HCT116 (cell line): ENCODE measurements at regions not wholly inside any gene's neighbourhood (a gene's known extent, or its start where the extent isn't known, plus 50 kb on each side); places are given as distances from the start of the nearest gene placed in this dataset.

Experiments used
- ATAC-seq: fragments of 200-7000 bp; cut with Tn5 transposase; 2 replicates; pipeline ENCODE4 v1.9.1; 2020; ENCODE audit warnings: mild to moderate bottlenecking, moderate library complexity
- BruUV-seq: library from RNA; stranded (reverse); fragments of 400-500 nt; replicated peaks from 2 replicates; lab custom pipeline; 2021; lab: Mats Ljungman, UMichigan
- CTCF ChIA-PET: fragments of 300-600 bp; sonication (Branson Sonifier 250); formaldehyde crosslinking; loops from one replicate; lab custom pipeline; 2021; ENCODE audit warnings: antibody characterized with exemption; lab: Charles Lee
- POLR2A ChIA-PET: fragments of 300-600, 350-600 bp; sonication (Branson Sonifier 250); formaldehyde crosslinking; loops from one replicate; lab custom pipeline; 2021; ENCODE audit warnings: antibody characterized with exemption; lab: Charles Lee
- RAD21 ChIA-PET, 2 experiments: fragments of 300-600 bp; sonication (Branson Sonifier 250); formaldehyde crosslinking; loops; one replicate each; lab custom pipeline; 2023; ENCODE audit warnings: low total read pairs in 2 of 2; ENCODE audit not compliant: uncharacterized antibody in 2 of 2, unreplicated experiment in 2 of 2, low non-redundant PET in 1 of 2; lab: Charles Lee
- DNase-seq: peaks from one replicate; pipeline ENCODE4 v3.0.0-alpha.2; 2010; ENCODE audit warnings: low read depth, low spot score
- H2AFZ ChIP-seq: fragments of 200-600 bp; shearing (Covaris generic), sonication (generic); 2 replicates; pipeline ENCODE4 v1.6.1; 2017; ENCODE audit warnings: low read depth, mixed run types, mixed read lengths, antibody characterized with exemption, low read length; ENCODE audit not compliant: poor library complexity, severe bottlenecking
- H3K27ac ChIP-seq: 2 replicates; pipeline ENCODE4 v1.5.1; 2012; ENCODE audit warnings: low read depth, low read length
- H3K27me3 ChIP-seq: fragments of 200-600 bp; sonication (generic); 2 replicates; pipeline ENCODE4 v1.6.1; 2016; ENCODE audit warnings: mixed run types, low read length, mixed read lengths; ENCODE audit not compliant: insufficient read depth
- H3K36me3 ChIP-seq, 2 experiments: fragments of 200-500 bp in 1 of 2; fragments of 200-600 bp in 1 of 2; sonication (Bioruptor generic) in 1 of 2; sonication (generic) in 1 of 2; 2 replicates each; pipeline versions ENCODE4 v1.5.1 to v1.6.1; 2014 to 2016; ENCODE audit warnings: low read length in 2 of 2, inconsistent platforms in 1 of 2, mixed read lengths in 1 of 2, mixed run types in 1 of 2; ENCODE audit not compliant: insufficient read depth in 2 of 2, control insufficient read depth in 1 of 2
- H3K4me1 ChIP-seq, 2 experiments: fragments of 200-600 bp in 1 of 2; sonication (generic) in 1 of 2; 2 replicates each; pipeline versions ENCODE4 v1.5.1 to v1.6.1; 2012 to 2017; ENCODE audit warnings: low read length in 2 of 2, inconsistent platforms in 1 of 2, mild to moderate bottlenecking in 1 of 2, mixed read lengths in 1 of 2, mixed run types in 1 of 2, moderate library complexity in 1 of 2; ENCODE audit not compliant: insufficient read depth in 2 of 2, control insufficient read depth in 1 of 2
- H3K4me2 ChIP-seq: fragments of 200-600 bp; sonication (generic); 2 replicates; pipeline ENCODE4 v1.6.1; 2017; ENCODE audit warnings: mixed run types, low read length, mixed read lengths
- H3K4me3 ChIP-seq, 2 experiments: fragments of 200-600 bp in 1 of 2; sonication (generic) in 1 of 2; replicated peaks in 1 of 2; 2 replicates each; pipeline ENCODE4 v1.5.1; 2011 to 2016; ENCODE audit warnings: low read length in 2 of 2, control low read depth in 1 of 2, low read depth in 1 of 2, mild to moderate bottlenecking in 1 of 2, mixed read lengths in 1 of 2, mixed run types in 1 of 2
- H3K79me2 ChIP-seq: fragments of 200-600 bp; sonication (generic); 2 replicates; pipeline ENCODE4 v1.6.1; 2017; ENCODE audit warnings: mild to moderate bottlenecking, mixed run types, low read length, moderate library complexity, mixed read lengths; ENCODE audit not compliant: insufficient read depth
- H3K9ac ChIP-seq: fragments of 200-600 bp; sonication (generic); 2 replicates; pipeline ENCODE4 v1.6.1; 2016; ENCODE audit warnings: low read length, mixed read lengths
- H3K9me2 ChIP-seq: fragments of 200-600 bp; sonication (generic), shearing (Covaris generic); 2 replicates; pipeline ENCODE4 v1.6.1; 2017; ENCODE audit warnings: mixed run types, mild to moderate bottlenecking, moderate library complexity; ENCODE audit not compliant: insufficient read depth
- H3K9me3 ChIP-seq, 2 experiments: fragments of 200-500 bp in 1 of 2; fragments of 200-600 bp in 1 of 2; sonication (Bioruptor generic) in 1 of 2; sonication (generic) in 1 of 2; 2 replicates each; pipeline ENCODE4 v1.6.1; 2014 to 2017; ENCODE audit warnings: low read length in 2 of 2, mixed read lengths in 2 of 2, inconsistent platforms in 1 of 2, low read depth in 1 of 2, mild to moderate bottlenecking in 1 of 2, mixed run types in 1 of 2, moderate library complexity in 1 of 2; ENCODE audit not compliant: control insufficient read depth in 1 of 2, insufficient read depth in 1 of 2
- H4K20me1 ChIP-seq: fragments of 200-600 bp; sonication (generic), shearing (Covaris generic); 2 replicates; pipeline ENCODE4 v1.6.1; 2017; ENCODE audit warnings: mixed run types, mild to moderate bottlenecking, moderate library complexity; ENCODE audit not compliant: insufficient read depth
- ATF3 ChIP-seq: IDR thresholded peaks from 2 replicates; pipeline ENCODE4 v1.6.1; 2012
- CBX3 ChIP-seq: IDR thresholded peaks from 2 replicates; pipeline ENCODE4 v1.6.1; 2012; ENCODE audit warnings: low read depth
- CEBPB ChIP-seq: IDR thresholded peaks from 2 replicates; pipeline ENCODE4 v1.6.1; 2012; ENCODE audit warnings: low read depth
- CTCF ChIP-seq, 3 experiments: fragments of 200-600 bp in 1 of 3; sonication (generic) in 1 of 3; IDR thresholded peaks in 2 of 3; conservative IDR thresholded peaks in 1 of 3; 2 replicates each; pipeline ENCODE4 v1.5.1; 2012 to 2017; ENCODE audit warnings: low read depth in 2 of 3, low read length in 2 of 3, antibody characterized with exemption in 1 of 3, borderline replicate concordance in 1 of 3, control low read depth in 1 of 3, mild to moderate bottlenecking in 1 of 3, mixed read lengths in 1 of 3, mixed run types in 1 of 3, moderate library complexity in 1 of 3; ENCODE audit not compliant: insufficient read depth in 1 of 3
- EGR1 ChIP-seq: IDR thresholded peaks from 2 replicates; pipeline ENCODE4 v1.6.1; 2012; ENCODE audit warnings: low read depth
- ELF1 ChIP-seq: IDR thresholded peaks from 2 replicates; pipeline ENCODE4 v1.6.1; 2012; ENCODE audit warnings: low read depth, borderline replicate concordance
- EZH2phosphoT487 ChIP-seq: fragments of 200-600 bp; IDR thresholded peaks from 2 replicates; pipeline ENCODE4 v1.6.1; 2018; ENCODE audit warnings: antibody characterized with exemption, borderline replicate concordance
- FOSL1 ChIP-seq: IDR thresholded peaks from 2 replicates; pipeline ENCODE4 v1.6.1; 2012; ENCODE audit warnings: low read depth
- POLR2AphosphoS5 ChIP-seq: IDR thresholded peaks from 2 replicates; pipeline ENCODE4 v1.6.1; 2011; ENCODE audit warnings: mild to moderate bottlenecking, low read depth, low read length, moderate library complexity
- SP1 ChIP-seq: IDR thresholded peaks from 2 replicates; pipeline ENCODE4 v1.6.1; 2012; ENCODE audit warnings: low read depth
- TCF7L2 ChIP-seq: IDR thresholded peaks from 2 replicates; pipeline ENCODE4 v1.7.0; 2011; ENCODE audit warnings: borderline replicate concordance, inconsistent platforms; ENCODE audit not compliant: insufficient read depth, insufficient read length; ENCODE audit errors: extremely low read depth
- YY1 ChIP-seq: IDR thresholded peaks from 2 replicates; pipeline ENCODE4 v1.6.1; 2011; ENCODE audit warnings: low read length, low read depth, moderate library complexity, mild to moderate bottlenecking; ENCODE audit not compliant: insufficient replicate concordance; ENCODE audit errors: extremely low read depth
- ZBTB33 ChIP-seq: IDR thresholded peaks from 2 replicates; pipeline ENCODE4 v1.6.1; 2011; ENCODE audit warnings: mild to moderate bottlenecking, low read length, moderate library complexity; ENCODE audit not compliant: insufficient replicate concordance; ENCODE audit errors: extremely low read depth
- ZFX ChIP-seq: fragments of 450-650 bp; IDR thresholded peaks from 2 replicates; pipeline ENCODE4 v1.6.1; 2017
- intact Hi-C: fragments of 100-400 bp; cut with micrococcal nuclease; formaldehyde crosslinking; loops from 2 replicates; pipeline ENCODE4 v1.10.0; 2022

GRCh38 chr2:39873586-39873985 lies 94.5 kb upstream of the THUMPD2 start (continued):
- TF ChIP-seq CTCF (IDR thresholded peaks at IDR 0.05 in 2 of 3, conservative IDR thresholded peaks at IDR 0.05 in 1 of 3; ENCODE audit: borderline replicate concordance in 1 of 3, insufficient read depth in 1 of 3, low read depth in 2 of 3, low read length in 2 of 3), result no peak
- no peak for TF ChIP-seq ELF1
- no peak for TF ChIP-seq YY1

GRCh38 chr2:39872748-39873147 lies 93.7 kb upstream of the THUMPD2 start:
- no TSS peak for BruUV-seq

More at GRCh38 chr2:39872748-39873147, 93.7 kb upstream of the THUMPD2 start:
- ATAC-seq (no peak), DNase-seq (no peak)
- ChIA-PET CTCF (no interaction called here), POLR2A (no interaction called here), RAD21 (no interaction called here)
- Histone ChIP-seq H3K9me2 (no peaks in the 10 kb centered on the region), H3K4me2 (no peak overlapping the region), H2AFZ (no peak overlapping the region), H3K9me3 (no peaks in the 10 kb centered on the region), H4K20me1 (no peaks in the 10 kb centered on the region), H3K79me2 (no peaks in the 10 kb centered on the region), H3K27me3 (no peaks in the 10 kb centered on the region), H3K27ac (no peak overlapping the region), H3K9ac (no peak overlapping the region), H3K36me3 (no peaks in the 10 kb centered on the region), H3K4me3 (no peak overlapping the region), H3K4me1 (no peaks in the 10 kb centered on the region)
- TF ChIP-seq POLR2AphosphoS5, result no peak
- no peak for TF ChIP-seq CTCF (IDR thresholded peaks at IDR 0.05 in 2 of 3, conservative IDR thresholded peaks at IDR 0.05 in 1 of 3; ENCODE audit: borderline replicate concordance in 1 of 3, insufficient read depth in 1 of 3, low read depth in 2 of 3, low read length in 2 of 3)
- no peak for TF ChIP-seq ATF3
- no peak for TF ChIP-seq EGR1
- TF ChIP-seq SP1, result no peak
- no peak for TF ChIP-seq YY1
- TF ChIP-seq CEBPB, result no peak
- TF ChIP-seq CBX3, result no peak
- TF ChIP-seq EZH2phosphoT487, result no peak
- TF ChIP-seq TCF7L2, result no peak
- TF ChIP-seq ZFX, result no peak
- no peak for TF ChIP-seq ZBTB33
- TF ChIP-seq ELF1, result no peak
- no peak for TF ChIP-seq FOSL1
- intact Hi-C loops, result no loop called here
